OCI-LY1 (cell line): ENCODE measurements at regions not wholly inside any gene's neighbourhood (a gene's known extent, or its start where the extent isn't known, plus 50 kb on each side); places are given as distances from the start of the nearest gene placed in this dataset.

Source experiments
- CTCF ChIP-seq: fragments of 200-600 bp; sonication (generic), shearing (Covaris generic); IDR thresholded peaks from 2 replicates; pipeline ENCODE4 v1.5.1; 2017; ENCODE audit warnings: mild to moderate bottlenecking, antibody characterized with exemption, low read length, moderate library complexity, mixed read lengths
- EZH2 ChIP-seq: fragments of 200-600 bp; sonication (generic), shearing (Covaris generic); IDR thresholded peaks from 2 replicates; pipeline ENCODE4 v1.8.0; 2017; ENCODE audit warnings: borderline replicate concordance, mixed run types, mild to moderate bottlenecking, antibody characterized with exemption, low read length, moderate library complexity, mixed read lengths

GRCh38 chr10:44295644-44296241 lies 89.2 kb downstream of the CXCL12 start:
- no peak for TF ChIP-seq CTCF
- no peak for TF ChIP-seq EZH2
